Hepatocyte (in vitro differentiated cells): ENCODE measurements at regions not wholly inside any gene's neighbourhood (a gene's known extent, or its start where the extent isn't known, plus 50 kb on each side); places are given as distances from the start of the nearest gene placed in this dataset.
A peak's percentile ranks its signal among the peaks of the same experiment; 100 is the strongest.

Experiments used
- DNase-seq: peaks from one replicate; pipeline ENCODE4 v3.0.0-alpha.2; 2016; ENCODE audit warnings: low spot score
- H2AFZ ChIP-seq: fragments of 200-600 bp; sonication (generic); 2 replicates; pipeline ENCODE4 v1.6.0; 2016; ENCODE audit warnings: antibody characterized with exemption, mild to moderate bottlenecking
- H3K27ac ChIP-seq: fragments of 200-600 bp; sonication (generic); 2 replicates; pipeline ENCODE4 v1.5.1; 2016; ENCODE audit warnings: mild to moderate bottlenecking
- H3K27me3 ChIP-seq: fragments of 200-600 bp; sonication (generic); 2 replicates; pipeline ENCODE4 v1.6.1; 2016
- H3K36me3 ChIP-seq: fragments of 200-600 bp; sonication (generic); replicated peaks from 2 replicates; pipeline ENCODE4 v1.5.1; 2016; ENCODE audit warnings: low read depth; ENCODE audit not compliant: insufficient read depth
- H3K4me1 ChIP-seq: fragments of 200-600 bp; sonication (generic); 2 replicates; pipeline ENCODE4 v1.5.1; 2016; ENCODE audit warnings: mild to moderate bottlenecking, moderate library complexity; ENCODE audit not compliant: insufficient read depth
- H3K4me2 ChIP-seq: fragments of 200-600 bp; sonication (generic); 2 replicates; pipeline ENCODE4 v1.6.0; 2016
- H3K4me3 ChIP-seq: fragments of 200-600 bp; sonication (generic); 2 replicates; pipeline ENCODE4 v1.5.1; 2016; ENCODE audit warnings: mild to moderate bottlenecking
- H3K79me2 ChIP-seq: fragments of 200-600 bp; sonication (generic); 2 replicates; pipeline ENCODE4 v1.6.0; 2017; ENCODE audit warnings: mild to moderate bottlenecking
- H3K9me2 ChIP-seq: fragments of 200-600 bp; sonication (generic); replicated peaks from 2 replicates; pipeline ENCODE4 v1.6.0; 2017; ENCODE audit warnings: mild to moderate bottlenecking; ENCODE audit not compliant: insufficient read depth
- H3K9me3 ChIP-seq: fragments of 200-600 bp; sonication (generic); 2 replicates; pipeline ENCODE4 v1.5.1; 2016; ENCODE audit warnings: low read depth, mild to moderate bottlenecking
- H4K20me1 ChIP-seq: fragments of 200-600 bp; sonication (generic); 2 replicates; pipeline ENCODE4 v1.6.0; 2016; ENCODE audit warnings: mild to moderate bottlenecking; ENCODE audit not compliant: insufficient read depth, poor library complexity, severe bottlenecking
- CTCF ChIP-seq: fragments of 200-600 bp; sonication (generic); IDR thresholded peaks from 2 replicates; pipeline ENCODE4 v1.5.1; 2016; ENCODE audit warnings: antibody characterized with exemption, mild to moderate bottlenecking; ENCODE audit not compliant: poor library complexity
- EZH2 ChIP-seq: fragments of 200-600 bp; sonication (generic); IDR thresholded peaks from 2 replicates; pipeline ENCODE4 v1.6.1; 2016; ENCODE audit warnings: antibody characterized with exemption, mild to moderate bottlenecking, borderline replicate concordance
- EZH2phosphoT487 ChIP-seq: fragments of 200-600 bp; sonication (generic); IDR thresholded peaks from one replicate; pipeline ENCODE4 v1.6.1; 2018; ENCODE audit warnings: antibody characterized with exemption, mild to moderate bottlenecking, low read depth, moderate library complexity; ENCODE audit not compliant: unreplicated experiment, severe bottlenecking
- WGBS: methylation state at CpG from one replicate; pipeline ENCODE4 v1.1.6; 2016; ENCODE audit warnings: low lambda C conversion rate; ENCODE audit errors: missing lambda C conversion rate; 5-methylcytosine and 5-hydroxymethylcytosine counted together

- Histone ChIP-seq H4K20me1 (no peaks in the 10 kb centered on the region), H3K4me3 (no peak overlapping the region), H3K4me1 (peaks cover 10% of the 10 kb centered on the region), H3K9me3 (no peaks in the 10 kb centered on the region), H3K27me3 (no peaks in the 10 kb centered on the region), H3K79me2 (no peaks in the 10 kb centered on the region), H2AFZ (no peak overlapping the region), H3K27ac (no peak overlapping the region), H3K36me3 (no peaks in the 10 kb centered on the region), H3K9me2 (no peaks in the 10 kb centered on the region), H3K4me2 (peak overlapping the region; percentile 40)
- peak; percentile 91 for DNase-seq
- no peak for TF ChIP-seq EZH2phosphoT487
- TF ChIP-seq EZH2: no peak
- peak; percentile 94 for TF ChIP-seq CTCF
- 36% methylated on average over 8 of the region's 8 CpGs for WGBS
These were observed 96.9 kb upstream of the TANK start for GRCh38 chr2:161063157-161063945.

- H2AFZ ChIP-seq: no peak overlapping the region
- no peaks in the 10 kb centered on the region for H3K9me2 ChIP-seq
- no peaks in the 10 kb centered on the region for H3K79me2 ChIP-seq
- H3K4me3 ChIP-seq: no peak overlapping the region
- no peaks in the 10 kb centered on the region for H3K36me3 ChIP-seq
- H3K4me1 ChIP-seq: peaks cover 10% of the 10 kb centered on the region
- WGBS: 15% methylated on average over 2 of the region's 2 CpGs
- DNase-seq: no peak
- no peak overlapping the region for H3K27ac ChIP-seq
- no peaks in the 10 kb centered on the region for H4K20me1 ChIP-seq
- H3K9me3 ChIP-seq: no peaks in the 10 kb centered on the region
- no peak for TF ChIP-seq CTCF
- no peak for TF ChIP-seq EZH2
- no peak for TF ChIP-seq EZH2phosphoT487
- no peaks in the 10 kb centered on the region for H3K27me3 ChIP-seq
- H3K4me2 ChIP-seq: no peak overlapping the region
These were observed 96.3 kb upstream of the TANK start for GRCh38 chr2:161063946-161064306.

GRCh38 chr2:161067846-161068350 lies 92.3 kb upstream of the TANK start:
- DNase-seq: no peak
- no peaks in the 10 kb centered on the region for H4K20me1 ChIP-seq
- H3K27me3 ChIP-seq: no peaks in the 10 kb centered on the region
- WGBS: 56% methylated on average over 3 of the region's 3 CpGs
- H3K79me2 ChIP-seq: no peaks in the 10 kb centered on the region
- H2AFZ ChIP-seq: no peak overlapping the region
- TF ChIP-seq EZH2phosphoT487 (no peak), CTCF (no peak), EZH2 (no peak)
- H3K9me2 ChIP-seq: no peaks in the 10 kb centered on the region
- no peak overlapping the region for H3K4me3 ChIP-seq
- H3K4me2 ChIP-seq: no peak overlapping the region
- H3K4me1 ChIP-seq: peaks cover 6% of the 10 kb centered on the region
- no peaks in the 10 kb centered on the region for H3K36me3 ChIP-seq
- no peak overlapping the region for H3K27ac ChIP-seq
- H3K9me3 ChIP-seq: no peaks in the 10 kb centered on the region
